H1 (cell line): ENCODE measurements at regions not wholly inside any gene's neighbourhood (a gene's known extent, or its start where the extent isn't known, plus 50 kb on each side); places are given as distances from the start of the nearest gene placed in this dataset.

Experiments used
- CTCF ChIA-PET: fragments of 300-600 bp; sonication (Branson Sonifier 250); formaldehyde crosslinking; loops from one replicate; lab custom pipeline; 2021; ENCODE audit not compliant: partially characterized antibody; lab: Charles Lee
- POLR2A ChIA-PET: fragments of 300-600 bp; sonication (Branson Sonifier 250); formaldehyde crosslinking; loops from one replicate; lab custom pipeline; 2021; ENCODE audit warnings: inconsistent platforms; ENCODE audit not compliant: partially characterized antibody; lab: Charles Lee
- DNase-seq, 2 experiments: peaks; one replicate each; pipeline versions ENCODE4 v3.0.0 to v3.0.0-alpha.2; 2010 to 2022; ENCODE audit warnings: low spot score in 2 of 2, low read depth in 1 of 2, mixed read lengths in 1 of 2
- FAIRE-seq: peaks from 2 replicates; lab custom pipeline; 2011; peaks lifted over from hg19 to GRCh38; lab: Jason Lieb, UNC
- H2AFZ ChIP-seq: 2 replicates; pipeline ENCODE4 v1.8.1; 2012; ENCODE audit warnings: low read length, inconsistent platforms
- H2AK5ac ChIP-seq: 2 replicates; pipeline ENCODE4 v1.6.1; 2013; ENCODE audit warnings: low read depth, low read length
- H2BK120ac ChIP-seq: replicated peaks from 2 replicates; pipeline ENCODE3; 2013; ENCODE audit warnings: low read depth, low read length, inconsistent platforms
- H2BK12ac ChIP-seq: 2 replicates; pipeline ENCODE4 v1.6.1; 2013; ENCODE audit warnings: low read depth, low read length
- H2BK15ac ChIP-seq: 2 replicates; pipeline ENCODE4 v1.6.1; 2013; ENCODE audit warnings: low read length
- H2BK20ac ChIP-seq: 2 replicates; pipeline ENCODE4 v1.6.1; 2013; ENCODE audit warnings: low read length
- H2BK5ac ChIP-seq: 2 replicates; pipeline ENCODE4 v1.6.1; 2013; ENCODE audit warnings: low read depth, low read length
- H3K14ac ChIP-seq: 2 replicates; pipeline ENCODE4 v1.6.1; 2013; ENCODE audit warnings: inconsistent platforms; ENCODE audit not compliant: insufficient read length
- H3K18ac ChIP-seq: 2 replicates; pipeline ENCODE4 v1.6.1; 2013; ENCODE audit warnings: low read length; ENCODE audit errors: extremely low read depth
- H3K23ac ChIP-seq: 2 replicates; pipeline ENCODE4 v1.6.1; 2013; ENCODE audit warnings: inconsistent platforms; ENCODE audit not compliant: insufficient read length
- H3K23me2 ChIP-seq: 2 replicates; pipeline ENCODE4 v1.6.1; 2013; ENCODE audit warnings: low read depth, low read length
- H3K27ac ChIP-seq: 2 replicates; pipeline ENCODE4 v1.6.1; 2011; ENCODE audit warnings: low read depth, low read length, inconsistent platforms
- H3K27me3 ChIP-seq, 4 experiments: replicated peaks in 1 of 4; 1 replicate in 1 of 4; 2 replicates in 3 of 4; pipeline versions ENCODE4 v1.6.1 to v1.8.1; 2011 to 2013; ENCODE audit warnings: low read length in 3 of 4, mild to moderate bottlenecking in 3 of 4, inconsistent platforms in 2 of 4, mixed read lengths in 2 of 4, moderate library complexity in 1 of 4; ENCODE audit not compliant: control insufficient read depth in 3 of 4, insufficient read depth in 3 of 4; ENCODE audit errors: extremely low read depth in 1 of 4
- H3K36me3 ChIP-seq, 4 experiments: 2 replicates each; pipeline versions ENCODE4 v1.6.1 to v1.8.1; 2011 to 2013; ENCODE audit warnings: mild to moderate bottlenecking in 4 of 4, low read length in 3 of 4, moderate library complexity in 2 of 4, control low read depth in 1 of 4, inconsistent platforms in 1 of 4; ENCODE audit not compliant: insufficient read depth in 4 of 4, control insufficient read depth in 2 of 4
- H3K4ac ChIP-seq: replicated peaks from 2 replicates; pipeline ENCODE3; 2013; ENCODE audit warnings: low read length, low read depth, mixed read lengths, inconsistent platforms; ENCODE audit not compliant: insufficient read length
- H3K4me1 ChIP-seq, 4 experiments: replicated peaks in 1 of 4; 1 replicate in 1 of 4; 2 replicates in 3 of 4; pipeline versions ENCODE4 v1.6.1 to v1.8.1; 2011 to 2013; ENCODE audit warnings: low read length in 3 of 4, inconsistent platforms in 2 of 4, mixed read lengths in 1 of 4; ENCODE audit not compliant: insufficient read depth in 4 of 4, control insufficient read depth in 3 of 4
- H3K4me2 ChIP-seq, 2 experiments: 2 replicates each; pipeline versions ENCODE4 v1.6.1 to v1.8.1; 2011 to 2013; ENCODE audit warnings: low read depth in 2 of 2, low read length in 2 of 2, control low read depth in 1 of 2, inconsistent platforms in 1 of 2, mild to moderate bottlenecking in 1 of 2; ENCODE audit not compliant: insufficient read depth in 1 of 2
- H3K4me3 ChIP-seq, 4 experiments: fragments of 200-600, 300-600 bp in 1 of 4; sonication (generic), shearing (Covaris generic), sonication (Bioruptor Twin) in 1 of 4; 2 replicates each; pipeline versions ENCODE4 v1.5.1 to v1.8.1; 2011 to 2016; ENCODE audit warnings: low read length in 4 of 4, low read depth in 3 of 4, control low read depth in 2 of 4, inconsistent platforms in 2 of 4, mild to moderate bottlenecking in 2 of 4, mixed read lengths in 1 of 4, moderate library complexity in 1 of 4; ENCODE audit not compliant: insufficient read depth in 2 of 4; ENCODE audit errors: extremely low read depth in 1 of 4
- H3K56ac ChIP-seq: replicated peaks from 2 replicates; pipeline ENCODE3; 2013; ENCODE audit warnings: low read depth, mild to moderate bottlenecking, mixed read lengths, low read length, inconsistent platforms; ENCODE audit not compliant: insufficient read length
- H3K79me1 ChIP-seq: 2 replicates; pipeline ENCODE4 v1.6.1; 2013; ENCODE audit warnings: low read depth, low read length, control low read depth
- H3K79me2 ChIP-seq, 2 experiments: 2 replicates each; pipeline versions ENCODE4 v1.6.1 to v1.8.1; 2012 to 2013; ENCODE audit warnings: low read length in 2 of 2, mild to moderate bottlenecking in 2 of 2, inconsistent platforms in 1 of 2; ENCODE audit not compliant: insufficient read depth in 2 of 2, control insufficient read depth in 1 of 2
- H3K9ac ChIP-seq, 4 experiments: replicated peaks in 1 of 4; 1 replicate in 1 of 4; 2 replicates in 3 of 4; pipeline versions ENCODE4 v1.6.1 to v1.8.1; 2011 to 2013; ENCODE audit warnings: low read depth in 3 of 4, low read length in 3 of 4, control low read depth in 2 of 4, mild to moderate bottlenecking in 2 of 4, moderate library complexity in 2 of 4, inconsistent platforms in 1 of 4; ENCODE audit errors: extremely low read depth in 1 of 4
- H3K9me3 ChIP-seq, 2 experiments: 2 replicates each; pipeline versions ENCODE4 v1.6.1 to v1.8.1; 2012 to 2013; ENCODE audit warnings: mild to moderate bottlenecking in 2 of 2, moderate library complexity in 2 of 2, control low read depth in 1 of 2, inconsistent platforms in 1 of 2, low read depth in 1 of 2, low read length in 1 of 2, mixed read lengths in 1 of 2; ENCODE audit not compliant: insufficient read depth in 2 of 2
- H4K20me1 ChIP-seq, 2 experiments: replicated peaks in 1 of 2; 2 replicates each; pipeline versions ENCODE3 to v1.8.1; 2011 to 2013; ENCODE audit warnings: inconsistent platforms in 2 of 2, low read length in 2 of 2, mild to moderate bottlenecking in 1 of 2; ENCODE audit not compliant: insufficient read depth in 2 of 2, control insufficient read depth in 1 of 2
- H4K5ac ChIP-seq: 2 replicates; pipeline ENCODE4 v1.6.1; 2013; ENCODE audit warnings: low read length, low read depth, mixed read lengths, inconsistent platforms; ENCODE audit not compliant: insufficient read length
- H4K8ac ChIP-seq: 2 replicates; pipeline ENCODE4 v1.8.0; 2013; ENCODE audit warnings: mild to moderate bottlenecking, moderate library complexity, low read length, inconsistent platforms; ENCODE audit not compliant: insufficient read depth; ENCODE audit errors: extremely low read depth
- H4K91ac ChIP-seq: replicated peaks from 2 replicates; pipeline ENCODE3; 2013; ENCODE audit warnings: low read length, mixed read lengths, inconsistent platforms; ENCODE audit not compliant: insufficient read length
- BACH1 ChIP-seq: IDR thresholded peaks from 2 replicates; pipeline ENCODE4 v1.6.1; 2012; ENCODE audit warnings: low read length, improper control_type of control experiment
- CHD1 ChIP-seq: IDR thresholded peaks from 2 replicates; pipeline ENCODE4 v1.6.1; 2012; ENCODE audit warnings: low read depth, low read length, improper control_type of control experiment
- EP300 ChIP-seq, 2 experiments: IDR thresholded peaks; 1 replicate in 1 of 2; 2 replicates in 1 of 2; pipeline ENCODE4 v1.6.1; 2011 to 2012; ENCODE audit warnings: low read depth in 2 of 2, low read length in 2 of 2, mild to moderate bottlenecking in 2 of 2, borderline replicate concordance in 1 of 2, inconsistent platforms in 1 of 2, moderate library complexity in 1 of 2
- SIN3A ChIP-seq, 2 experiments: IDR thresholded peaks in 1 of 2; conservative IDR thresholded peaks in 1 of 2; 2 replicates each; pipeline ENCODE4 v1.6.1; 2011 to 2012; ENCODE audit warnings: low read length in 2 of 2, improper control_type of control experiment in 1 of 2, low read depth in 1 of 2, mild to moderate bottlenecking in 1 of 2
- SP4 ChIP-seq: IDR thresholded peaks from 2 replicates; pipeline ENCODE4 v1.6.1; 2012; ENCODE audit warnings: low read length, inconsistent platforms
- TAF1 ChIP-seq: IDR thresholded peaks from 2 replicates; pipeline ENCODE4 v1.6.1; 2011; ENCODE audit warnings: mild to moderate bottlenecking, low read depth, low read length
- WGBS, 2 experiments: shearing (Covaris generic) in 1 of 2; methylation state at CpG; one replicate each; pipeline versions ENCODE4 v1.1.6 to v1.1.7; 2013 to 2015; ENCODE audit warnings: low lambda C conversion rate in 2 of 2, mixed read lengths in 2 of 2, inconsistent platforms in 1 of 2, low coverage in 1 of 2, missing lambda C conversion rate in 1 of 2; ENCODE audit not compliant: insufficient replicate concordance in 2 of 2, insufficient coverage in 1 of 2, insufficient read length in 1 of 2; ENCODE audit errors: extremely low coverage in 1 of 2, missing lambda C conversion rate in 1 of 2; 5-methylcytosine and 5-hydroxymethylcytosine counted together

DNA sequence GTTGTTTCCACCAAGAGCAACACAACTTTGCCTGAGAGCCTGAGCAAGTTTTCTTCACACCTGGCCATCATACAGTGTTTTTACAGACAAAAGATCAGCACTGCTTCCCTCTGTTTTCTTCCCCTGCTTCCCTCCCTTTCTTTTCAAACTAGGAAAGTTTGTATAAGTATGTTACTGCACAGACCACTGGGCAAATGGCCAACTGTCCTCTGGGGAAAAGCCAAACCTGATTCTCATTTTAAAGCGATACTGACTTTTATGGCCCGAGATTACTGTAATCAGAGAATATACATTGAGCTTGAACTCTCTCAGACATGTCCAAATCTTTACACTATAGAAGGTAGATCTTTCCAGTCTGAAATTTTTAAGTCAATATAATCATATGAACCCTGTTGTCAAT is 415.0 kb downstream of the NFIB start:
- H3K9ac ChIP-seq: no peak overlapping the region
- H4K20me1 ChIP-seq: no peaks in the 10 kb centered on the region
- H3K14ac ChIP-seq: no peak overlapping the region
- H3K23me2 ChIP-seq: no peaks in the 10 kb centered on the region
- DNase-seq: no peak
- H3K79me2 ChIP-seq: no peaks in the 10 kb centered on the region
- H4K5ac ChIP-seq: no peak overlapping the region
- H2BK12ac ChIP-seq: no peak overlapping the region
- H2BK5ac ChIP-seq: no peak overlapping the region
- 86% methylated on average over 2 of the region's 2 CpGs; no CpG with 5 or more reads in 1 of the 2 experiments for WGBS, 2 experiments
- ChIA-PET POLR2A (no interaction called here), CTCF (no interaction called here)
- H3K27me3 ChIP-seq: no peaks in the 10 kb centered on the region
- H3K79me1 ChIP-seq: no peaks in the 10 kb centered on the region
- no peaks in the 10 kb centered on the region for H3K36me3 ChIP-seq
- no peak overlapping the region for H3K23ac ChIP-seq
- H2BK15ac ChIP-seq: no peak overlapping the region
- 0 out of 2 replicates have a peak overlapping the region, but pooled peaks have one; percentile 30 for H2AFZ ChIP-seq
- no peak overlapping the region for H2BK20ac ChIP-seq
- H3K9me3 ChIP-seq: no peaks in the 10 kb centered on the region
- H3K4me3 ChIP-seq: no peak overlapping the region
- no peak for FAIRE-seq
- TF ChIP-seq CHD1: no peak
- no peak for TF ChIP-seq TAF1
- no peak for TF ChIP-seq SIN3A (conservative IDR thresholded peaks at IDR 0.05 in 1 of 2, IDR thresholded peaks at IDR 0.05 in 1 of 2; ENCODE audit: low read depth in 1 of 2, low read length in 2 of 2)
- no peak for TF ChIP-seq EP300 (IDR thresholded peaks at IDR 0.05; ENCODE audit: borderline replicate concordance in 1 of 2, low read depth in 2 of 2, low read length in 2 of 2)
- no peak for TF ChIP-seq BACH1
- no peak for TF ChIP-seq SP4
- no peak overlapping the region for H2AK5ac ChIP-seq
- no peak overlapping the region for H3K4me2 ChIP-seq
- no peak overlapping the region for H4K91ac ChIP-seq
- peaks cover 0 to 7% (median 1%) of the 10 kb centered on the region in 4 experiments; a peak in 1 of 7 replicates for H3K4me1 ChIP-seq
- no peak overlapping the region for H3K27ac ChIP-seq
- H2BK120ac ChIP-seq: no peak overlapping the region
- no peak overlapping the region for H4K8ac ChIP-seq
- H3K56ac ChIP-seq: no peak overlapping the region
- no peak overlapping the region for H3K18ac ChIP-seq
- H3K4ac ChIP-seq: no peak overlapping the region
